AG09309 (cell line): ENCODE measurements at regions not wholly inside any gene's neighbourhood (a gene's known extent, or its start where the extent isn't known, plus 50 kb on each side); places are given as distances from the start of the nearest gene placed in this dataset.

Source experiments
- DNase-seq: peaks from one replicate; pipeline ENCODE4 v3.0.0-alpha.2; 2010; ENCODE audit warnings: low read depth
- H3K4me3 ChIP-seq: 2 replicates; pipeline ENCODE4 v1.5.1; 2011; ENCODE audit warnings: mild to moderate bottlenecking, low read depth, low read length, moderate library complexity; ENCODE audit not compliant: control insufficient read depth
- TF ChIP-seq, protein P1 (sequence below): IDR thresholded peaks from 2 replicates; pipeline ENCODE4 v1.5.1; 2011; ENCODE audit warnings: mild to moderate bottlenecking, low read depth, low read length, inconsistent platforms; ENCODE audit not compliant: insufficient read depth, control insufficient read depth; ENCODE audit errors: missing control alignments

DNA sequence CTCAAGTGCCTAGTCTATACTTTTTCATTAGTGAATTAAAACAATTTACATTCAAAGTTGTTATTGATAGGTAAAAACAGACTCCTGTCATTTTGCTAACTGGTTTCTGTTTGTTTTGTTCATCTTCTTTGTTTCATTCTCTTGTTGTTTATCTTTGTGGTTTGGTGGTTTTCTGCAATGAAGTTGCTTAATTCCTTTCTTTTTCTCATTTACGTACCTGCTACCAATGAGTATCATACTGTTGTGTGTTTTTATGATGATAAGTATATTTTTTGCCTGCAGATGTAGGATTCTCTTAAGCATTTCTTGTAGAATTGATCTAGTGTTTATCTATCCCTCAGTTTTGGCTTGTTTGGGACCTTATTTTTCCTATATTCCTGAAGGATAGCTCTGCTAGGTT is 2230.0 kb downstream of the MAT2B start:
- DNase-seq, result no peak
- no peak overlapping the region for H3K4me3 ChIP-seq
- TF ChIP-seq, protein P1, sequence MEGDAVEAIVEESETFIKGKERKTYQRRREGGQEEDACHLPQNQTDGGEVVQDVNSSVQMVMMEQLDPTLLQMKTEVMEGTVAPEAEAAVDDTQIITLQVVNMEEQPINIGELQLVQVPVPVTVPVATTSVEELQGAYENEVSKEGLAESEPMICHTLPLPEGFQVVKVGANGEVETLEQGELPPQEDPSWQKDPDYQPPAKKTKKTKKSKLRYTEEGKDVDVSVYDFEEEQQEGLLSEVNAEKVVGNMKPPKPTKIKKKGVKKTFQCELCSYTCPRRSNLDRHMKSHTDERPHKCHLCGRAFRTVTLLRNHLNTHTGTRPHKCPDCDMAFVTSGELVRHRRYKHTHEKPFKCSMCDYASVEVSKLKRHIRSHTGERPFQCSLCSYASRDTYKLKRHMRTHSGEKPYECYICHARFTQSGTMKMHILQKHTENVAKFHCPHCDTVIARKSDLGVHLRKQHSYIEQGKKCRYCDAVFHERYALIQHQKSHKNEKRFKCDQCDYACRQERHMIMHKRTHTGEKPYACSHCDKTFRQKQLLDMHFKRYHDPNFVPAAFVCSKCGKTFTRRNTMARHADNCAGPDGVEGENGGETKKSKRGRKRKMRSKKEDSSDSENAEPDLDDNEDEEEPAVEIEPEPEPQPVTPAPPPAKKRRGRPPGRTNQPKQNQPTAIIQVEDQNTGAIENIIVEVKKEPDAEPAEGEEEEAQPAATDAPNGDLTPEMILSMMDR, result no peak

GRCh38 chr5:165739079-165739741 is 2233.8 kb downstream of the MAT2B start:
- no peak for DNase-seq
- TF ChIP-seq, protein P1, result no peak
- no peak overlapping the region for H3K4me3 ChIP-seq

DNA sequence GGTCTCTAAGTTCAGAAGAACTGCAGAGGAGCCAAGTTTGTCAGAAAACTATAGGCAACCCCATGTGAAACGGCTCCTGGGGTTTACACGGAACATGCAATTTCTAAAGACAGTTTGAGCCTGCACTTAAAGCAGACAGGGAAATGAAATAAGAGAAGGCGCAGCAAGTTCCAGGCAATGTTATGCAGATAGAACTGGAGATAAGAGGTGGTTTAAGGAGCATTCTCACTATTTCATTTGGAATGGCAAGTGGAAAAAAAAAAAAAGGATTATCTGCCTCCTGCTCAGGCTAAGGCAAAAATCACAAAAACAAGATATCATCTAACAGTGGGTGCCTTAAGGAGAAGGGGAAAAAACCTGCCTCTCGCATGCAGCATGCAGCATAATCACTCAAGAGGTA is 2252.4 kb downstream of the MAT2B start:
- no peak overlapping the region for H3K4me3 ChIP-seq
- TF ChIP-seq, protein P1, result no peak
- no peak for DNase-seq

GRCh38 chr5:165775111-165775510 is 2269.7 kb downstream of the MAT2B start:
- TF ChIP-seq, protein P1, result no peak
- no peak for DNase-seq
- no peak overlapping the region for H3K4me3 ChIP-seq

GRCh38 chr5:165779505-165779904 is 2274.1 kb downstream of the MAT2B start:
- H3K4me3 ChIP-seq, result no peak overlapping the region
- TF ChIP-seq, protein P1, result no peak
- DNase-seq, result no peak

- TF ChIP-seq, protein P1, result no peak
- DNase-seq, result no peak
- H3K4me3 ChIP-seq, result no peak overlapping the region
Observed at GRCh38 chr5:165780901-165781300, 2275.5 kb downstream of the MAT2B start.
